Lower leg skin (tissue), 4 donors: ENCODE measurements at regions not wholly inside any gene's neighbourhood (a gene's known extent, or its start where the extent isn't known, plus 50 kb on each side); places are given as distances from the start of the nearest gene placed in this dataset.

Source experiments
- DNase-seq, 2 donors: peaks; one replicate each; pipeline ENCODE4 v3.0.0-alpha.2; 2019; ENCODE audit warnings: low spot score in 2 of 2
- H3K4me3 ChIP-seq: fragments of 200-600 bp; sonication (generic); 2 replicates; pipeline ENCODE4 v1.5.1; 2017; ENCODE audit warnings: mild to moderate bottlenecking, low read depth; ENCODE audit not compliant: poor library complexity, severe bottlenecking
- CTCF ChIP-seq, 3 donors: fragments of 450-650 bp; IDR thresholded peaks; one replicate each; pipeline ENCODE4 v1.5.1; 2016; ENCODE audit warnings: antibody characterized with exemption in 3 of 3, mild to moderate bottlenecking in 3 of 3, moderate library complexity in 2 of 3
- POLR2A ChIP-seq, 2 donors: fragments of 450-650 bp; IDR thresholded peaks; one replicate each; pipeline ENCODE4 v1.6.1; 2016 to 2017; ENCODE audit warnings: antibody characterized with exemption in 2 of 2, mild to moderate bottlenecking in 1 of 2, moderate library complexity in 1 of 2
- WGBS, 2 donors: methylation state at CpG; one replicate each; pipeline ENCODE4 v1.1.5; 2018; 5-methylcytosine and 5-hydroxymethylcytosine counted together
- intact Hi-C: fragments of 100-400 bp; cut with DNase I; formaldehyde crosslinking; loops from one replicate; pipeline ENCODE4 v1.15.0; 2023; ENCODE audit warnings: low total_unique reads

DNA sequence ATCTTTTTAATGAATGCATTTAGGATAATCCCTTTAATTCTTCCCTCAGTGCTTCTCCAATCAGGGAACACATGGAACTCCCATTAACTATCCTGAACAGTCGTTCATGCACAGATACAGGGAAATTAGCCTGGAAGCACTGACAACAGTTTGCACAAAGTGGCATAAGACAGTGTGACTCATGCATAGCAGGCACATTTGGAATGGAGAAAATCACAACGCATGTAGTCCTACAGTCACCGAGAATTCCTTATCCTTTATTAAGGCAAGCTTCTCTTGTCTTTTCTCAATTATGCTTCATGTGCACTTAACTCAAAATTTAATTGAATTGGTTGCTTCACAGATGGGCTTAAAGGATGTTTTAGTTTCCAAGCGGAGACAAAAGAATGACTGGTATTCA is 155.0 kb upstream of the CRBN start:
- H3K4me3 ChIP-seq, result no peak overlapping the region
- DNase-seq, result no peak
- TF ChIP-seq CTCF (IDR thresholded peaks at IDR 0.05), result no peak
- TF ChIP-seq POLR2A (IDR thresholded peaks at IDR 0.05), result no peak
- WGBS, 2 donors, result 68 to 72% methylated on average over 4 of the region's 4 CpGs
- intact Hi-C loops, result no loop called here

GRCh38 chr3:3333571-3333970 is 154.1 kb upstream of the CRBN start:
- no peak for DNase-seq
- WGBS, 2 donors, result 86 to 89% methylated on average over 2 of the region's 2 CpGs

DNA sequence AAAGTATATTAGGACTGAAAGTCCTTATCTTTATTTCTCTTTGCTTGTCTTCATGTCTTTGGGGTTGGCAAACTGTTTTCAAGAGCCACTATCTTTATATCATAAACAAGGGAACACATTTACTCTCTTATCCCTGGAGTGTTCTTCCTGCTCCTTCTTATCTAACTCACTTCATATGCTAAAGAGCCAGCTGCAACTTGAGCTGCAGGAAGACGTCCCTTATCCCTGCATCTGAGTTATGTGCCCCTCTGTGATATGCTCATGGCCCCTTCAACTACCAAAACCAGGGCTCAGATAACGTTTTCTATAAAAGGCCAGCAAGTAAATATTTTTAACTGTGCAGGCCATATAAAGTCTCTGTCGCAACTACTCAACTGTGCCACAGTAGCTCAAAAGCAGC is 137.0 kb upstream of the CRBN start:
- intact Hi-C loops, result no loop called here
- no peak overlapping the region for H3K4me3 ChIP-seq
- no peak for DNase-seq
- WGBS, 2 donors, result 67 to 74% methylated on average over 3 of the region's 3 CpGs
- no peak for TF ChIP-seq CTCF (IDR thresholded peaks at IDR 0.05)
- TF ChIP-seq POLR2A (IDR thresholded peaks at IDR 0.05), result no peak

More at GRCh38 chr3:3333571-3333970, 154.1 kb upstream of the CRBN start:
- TF ChIP-seq POLR2A (IDR thresholded peaks at IDR 0.05) (no peak), CTCF (IDR thresholded peaks at IDR 0.05) (no peak)
- H3K4me3 ChIP-seq, result no peak overlapping the region
- intact Hi-C loops, result no loop called here

- 83 to 88% methylated on average over 7 of the region's 7 CpGs for WGBS, 2 donors
- TF ChIP-seq CTCF (IDR thresholded peaks at IDR 0.05), result no peak
- TF ChIP-seq POLR2A (IDR thresholded peaks at IDR 0.05), result no peak
- H3K4me3 ChIP-seq, result no peak overlapping the region
- no peak for DNase-seq
- intact Hi-C loops, result no loop called here
Observed at GRCh38 chr3:3315846-3316245, 136.4 kb upstream of the CRBN start.

DNA sequence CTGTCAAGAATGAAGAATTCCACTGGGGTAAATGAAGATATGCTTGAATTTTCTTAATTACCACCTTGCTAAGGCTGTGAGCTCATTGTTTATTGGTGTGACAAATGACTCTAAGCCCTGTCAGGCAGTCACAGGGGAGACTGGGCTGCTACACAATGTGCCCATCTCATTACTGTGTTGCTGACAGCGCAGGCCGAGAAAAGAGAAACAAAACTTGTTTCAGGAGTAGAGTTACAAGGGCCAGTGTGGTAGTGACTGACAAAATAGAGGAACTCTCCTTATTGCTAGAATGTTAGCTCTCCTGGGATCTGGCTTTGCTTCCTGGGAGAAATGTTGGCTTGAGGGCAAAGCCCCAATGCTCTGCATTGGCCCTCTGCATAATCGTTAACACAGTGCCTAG is 130.4 kb upstream of the CRBN start:
- TF ChIP-seq CTCF (IDR thresholded peaks at IDR 0.05) (no peak), POLR2A (IDR thresholded peaks at IDR 0.05) (no peak)
- 71 to 74% methylated on average over 3 of the region's 3 CpGs for WGBS, 2 donors
- intact Hi-C loops, result no loop called here
- H3K4me3 ChIP-seq, result no peak overlapping the region
- DNase-seq, result no peak

DNA sequence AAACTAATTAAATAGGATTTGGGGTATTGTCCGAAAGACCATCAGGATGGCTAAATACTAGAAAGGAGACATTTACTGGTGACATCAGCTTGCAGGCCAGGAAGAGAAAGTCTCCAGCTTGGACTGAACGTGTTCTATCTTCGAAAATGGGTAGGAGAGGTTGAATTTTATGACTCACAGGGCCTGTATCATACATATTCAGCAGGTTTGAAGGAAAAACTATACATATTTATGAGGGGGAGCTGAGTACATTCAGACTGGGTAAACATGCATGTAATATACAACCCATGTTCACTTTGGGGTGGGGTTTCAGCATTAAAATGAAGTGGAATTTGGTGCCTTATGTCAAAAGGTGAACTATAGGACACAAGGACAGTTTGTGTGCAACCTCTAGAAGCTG is 129.3 kb upstream of the CRBN start:
- intact Hi-C loops, result no loop called here
- no peak overlapping the region for H3K4me3 ChIP-seq
- no peak for DNase-seq
- WGBS, 2 donors, result 85 to 89% methylated on average over 3 of the region's 3 CpGs
- TF ChIP-seq POLR2A (IDR thresholded peaks at IDR 0.05) (no peak), CTCF (IDR thresholded peaks at IDR 0.05) (no peak)
